OCI-LY7 (cell line): ENCODE measurements at regions not wholly inside any gene's neighbourhood (a gene's known extent, or its start where the extent isn't known, plus 50 kb on each side); places are given as distances from the start of the nearest gene placed in this dataset.

Experiments used
- BruUV-seq: library from RNA; stranded (reverse); fragments of 400-500 nt; replicated peaks from 2 replicates; lab custom pipeline; 2021; lab: Mats Ljungman, UMichigan
- CTCF ChIA-PET: fragments of 300-600 bp; sonication (Branson Sonifier 250); formaldehyde crosslinking; loops from one replicate; lab custom pipeline; 2022; ENCODE audit warnings: antibody characterized with exemption; ENCODE audit not compliant: unreplicated experiment; lab: Charles Lee
- POLR2A ChIA-PET: fragments of 300-600 bp; sonication (Branson Sonifier 250); formaldehyde crosslinking; loops from one replicate; lab custom pipeline; 2022; ENCODE audit warnings: antibody characterized with exemption; lab: Charles Lee
- DNase-seq: peaks from one replicate; pipeline ENCODE4 v3.0.0-alpha.2; 2015; ENCODE audit warnings: low spot score
- H2AFZ ChIP-seq: fragments of 200-600 bp; sonication (generic), shearing (Covaris generic); 2 replicates; pipeline ENCODE4 v1.6.1; 2014; ENCODE audit warnings: mild to moderate bottlenecking, antibody characterized with exemption, low read length, moderate library complexity
- H3K27ac ChIP-seq: fragments of 200-600 bp; sonication (generic); 2 replicates; pipeline ENCODE4 v1.5.1; 2014; ENCODE audit warnings: mixed run types, low read depth, mild to moderate bottlenecking, moderate library complexity, low read length, inconsistent platforms; ENCODE audit not compliant: poor library complexity, severe bottlenecking
- H3K36me3 ChIP-seq: fragments of 200-600 bp; sonication (generic); 2 replicates; pipeline ENCODE4 v1.6.1; 2014; ENCODE audit warnings: mild to moderate bottlenecking, antibody characterized with exemption, low read length, moderate library complexity, mixed read lengths; ENCODE audit not compliant: insufficient read depth
- H3K4me1 ChIP-seq: fragments of 200-600 bp; sonication (generic); 2 replicates; pipeline ENCODE4 v1.5.1; 2014; ENCODE audit warnings: mild to moderate bottlenecking, low read length; ENCODE audit not compliant: insufficient read depth, poor library complexity, severe bottlenecking
- H3K4me2 ChIP-seq: fragments of 200-600 bp; sonication (generic); 2 replicates; pipeline ENCODE4 v1.6.1; 2014; ENCODE audit warnings: mild to moderate bottlenecking, low read length
- H3K4me3 ChIP-seq: fragments of 200-600 bp; sonication (generic); 2 replicates; pipeline ENCODE4 v1.5.1; 2014; ENCODE audit warnings: mild to moderate bottlenecking, low read depth, low read length; ENCODE audit not compliant: poor library complexity, severe bottlenecking
- H3K79me2 ChIP-seq: fragments of 200-600 bp; sonication (generic); 2 replicates; pipeline ENCODE4 v1.6.1; 2016; ENCODE audit warnings: low read depth, mild to moderate bottlenecking, low read length, moderate library complexity, mixed read lengths; ENCODE audit not compliant: insufficient read depth
- H3K9me2 ChIP-seq: fragments of 200-600 bp; sonication (generic); 2 replicates; pipeline ENCODE4 v1.6.1; 2016; ENCODE audit warnings: mild to moderate bottlenecking, low read length, mixed read lengths; ENCODE audit not compliant: insufficient read depth
- H3K9me3 ChIP-seq: fragments of 200-600 bp; sonication (generic); 2 replicates; pipeline ENCODE4 v1.6.1; 2014; ENCODE audit warnings: mild to moderate bottlenecking, mixed run types, low read length, mixed read lengths
- H4K20me1 ChIP-seq: fragments of 200-600 bp; sonication (generic); 2 replicates; pipeline ENCODE4 v1.6.1; 2014; ENCODE audit warnings: mild to moderate bottlenecking, antibody characterized with exemption, low read length, moderate library complexity, mixed read lengths; ENCODE audit not compliant: insufficient read depth
- CTCF ChIP-seq: fragments of 200-600 bp; sonication (generic); conservative IDR thresholded peaks from 2 replicates; pipeline ENCODE4 v1.5.1; 2014; ENCODE audit warnings: mild to moderate bottlenecking, antibody characterized with exemption, low read length, moderate library complexity, mixed read lengths
- EZH2phosphoT487 ChIP-seq: fragments of 200-600 bp; sonication (generic); IDR thresholded peaks from 2 replicates; pipeline ENCODE4 v1.6.1; 2018; ENCODE audit warnings: low read depth, borderline replicate concordance, mild to moderate bottlenecking, mixed run types, antibody characterized with exemption, low read length, moderate library complexity, mixed read lengths
- intact Hi-C: fragments of 100-400 bp; cut with micrococcal nuclease; formaldehyde crosslinking; loops from one replicate; pipeline ENCODE4 v1.10.0; 2022; ENCODE audit not compliant: unreplicated experiment

- Histone ChIP-seq H3K79me2 (no peaks in the 10 kb centered on the region), H3K4me2 (no peak overlapping the region), H3K4me1 (no peaks in the 10 kb centered on the region), H3K36me3 (no peaks in the 10 kb centered on the region), H3K27ac (no peak overlapping the region), H4K20me1 (no peaks in the 10 kb centered on the region), H3K9me2 (no peaks in the 10 kb centered on the region), H2AFZ (no peak overlapping the region), H3K9me3 (no peaks in the 10 kb centered on the region), H3K4me3 (no peak overlapping the region)
- POLR2A ChIA-PET: interaction anchor here (1.2 kb wide), 1 partner anchor 13 kb away, joined by 3 read pairs; no protein-coding TSS in a partner anchor
- intact Hi-C loops: no loop called here
- CTCF ChIA-PET: no interaction called here
- no peak for DNase-seq
- BruUV-seq: no TSS peak
- TF ChIP-seq CTCF (no peak), EZH2phosphoT487 (no peak)
Measured at GRCh38 chr3:194995334-194995733, 275.6 kb downstream of the XXYLT1 start.

GRCh38 chr3:194995922-194996321 is 275.0 kb downstream of the XXYLT1 start:
- Histone ChIP-seq H2AFZ (no peak overlapping the region), H3K36me3 (no peaks in the 10 kb centered on the region), H3K27ac (no peak overlapping the region), H3K4me3 (no peak overlapping the region), H3K9me3 (no peaks in the 10 kb centered on the region), H3K4me1 (no peaks in the 10 kb centered on the region), H3K79me2 (no peaks in the 10 kb centered on the region), H4K20me1 (no peaks in the 10 kb centered on the region), H3K4me2 (no peak overlapping the region), H3K9me2 (no peaks in the 10 kb centered on the region)
- BruUV-seq: no TSS peak
- TF ChIP-seq EZH2phosphoT487: no peak
- no peak for TF ChIP-seq CTCF
- CTCF ChIA-PET: no interaction called here
- no peak for DNase-seq
- intact Hi-C loops: no loop called here
- POLR2A ChIA-PET: interaction anchor here (1.2 kb wide), 1 partner anchor 13 kb away, joined by 3 read pairs; no protein-coding TSS in a partner anchor

- H3K4me1 ChIP-seq: no peaks in the 10 kb centered on the region
- no peak overlapping the region for H3K4me2 ChIP-seq
- no peak overlapping the region for H2AFZ ChIP-seq
- no peaks in the 10 kb centered on the region for H3K36me3 ChIP-seq
- no peak overlapping the region for H3K27ac ChIP-seq
- intact Hi-C loops: no loop called here
- no peaks in the 10 kb centered on the region for H3K9me3 ChIP-seq
- no peaks in the 10 kb centered on the region for H3K9me2 ChIP-seq
- TF ChIP-seq CTCF: no peak
- no peak for TF ChIP-seq EZH2phosphoT487
- BruUV-seq: no TSS peak
- POLR2A ChIA-PET: no interaction called here
- H3K4me3 ChIP-seq: no peak overlapping the region
- no peaks in the 10 kb centered on the region for H4K20me1 ChIP-seq
- CTCF ChIA-PET: interaction anchor here (0.5 kb wide), 1 partner anchor 266 kb away, joined by 3 read pairs; no protein-coding TSS in a partner anchor
- no peak for DNase-seq
- H3K79me2 ChIP-seq: no peaks in the 10 kb centered on the region
Measured at GRCh38 chr3:194996746-194997145, 274.2 kb downstream of the XXYLT1 start.
